Keratinocyte (primary cell): ENCODE measurements at regions not wholly inside any gene's neighbourhood (a gene's known extent, or its start where the extent isn't known, plus 50 kb on each side); places are given as distances from the start of the nearest gene placed in this dataset.

ENCODE experiments used
- DNase-seq: peaks from one replicate; pipeline ENCODE4 v3.0.0-alpha.2; 2011; ENCODE audit warnings: low read depth, missing footprints, low spot score
- FAIRE-seq: peaks from 2 replicates; lab custom pipeline; 2011; peaks lifted over from hg19 to GRCh38; lab: Jason Lieb, UNC
- H2AFZ ChIP-seq: 2 replicates; pipeline ENCODE4 v1.6.0; 2012; ENCODE audit warnings: low read length, control low read depth, inconsistent platforms; ENCODE audit not compliant: control insufficient read depth
- H3K27ac ChIP-seq: 2 replicates; pipeline ENCODE4 v1.5.1; 2011; ENCODE audit warnings: low read length; ENCODE audit not compliant: control insufficient read depth, insufficient read depth
- H3K27me3 ChIP-seq: 3 replicates; pipeline ENCODE4 v1.6.0; 2011; ENCODE audit warnings: low read length; ENCODE audit not compliant: control insufficient read depth, insufficient read depth; ENCODE audit errors: extremely low read depth
- H3K36me3 ChIP-seq, 2 experiments: 2 replicates in 1 of 2; 3 replicates in 1 of 2; pipeline ENCODE4 v1.5.1; 2011; ENCODE audit warnings: low read length in 2 of 2, mild to moderate bottlenecking in 1 of 2; ENCODE audit not compliant: control insufficient read depth in 2 of 2, insufficient read depth in 2 of 2; ENCODE audit errors: extremely low read depth in 1 of 2
- H3K4me1 ChIP-seq: 3 replicates; pipeline ENCODE4 v1.5.1; 2011; ENCODE audit warnings: low read length; ENCODE audit not compliant: control insufficient read depth, insufficient read depth; ENCODE audit errors: extremely low read depth
- H3K4me2 ChIP-seq: 3 replicates; pipeline ENCODE4 v1.6.0; 2011; ENCODE audit warnings: low read depth, low read length; ENCODE audit not compliant: control insufficient read depth, insufficient read depth; ENCODE audit errors: extremely low read depth
- H3K4me3 ChIP-seq, 3 experiments: fragments of 200-600 bp in 1 of 3; sonication (generic) in 1 of 3; 2 replicates in 2 of 3; 3 replicates in 1 of 3; pipeline ENCODE4 v1.5.1; 2011 to 2016; ENCODE audit warnings: low read length in 3 of 3, mild to moderate bottlenecking in 3 of 3, control low read depth in 2 of 3, inconsistent platforms in 1 of 3, low read depth in 1 of 3, mixed read lengths in 1 of 3, mixed run types in 1 of 3, moderate library complexity in 1 of 3; ENCODE audit not compliant: control insufficient read depth in 2 of 3, insufficient read depth in 2 of 3; ENCODE audit errors: extremely low read depth in 1 of 3
- H3K79me2 ChIP-seq: 2 replicates; pipeline ENCODE4 v1.6.0; 2012; ENCODE audit warnings: low read length; ENCODE audit not compliant: control insufficient read depth, insufficient read depth
- H3K9ac ChIP-seq: 3 replicates; pipeline ENCODE4 v1.6.0; 2011; ENCODE audit warnings: low read length; ENCODE audit not compliant: control insufficient read depth, insufficient read depth; ENCODE audit errors: extremely low read depth
- H3K9me1 ChIP-seq: 3 replicates; pipeline ENCODE4 v1.6.0; 2011; ENCODE audit warnings: low read length; ENCODE audit not compliant: control insufficient read depth, insufficient read depth; ENCODE audit errors: extremely low read depth
- H3K9me3 ChIP-seq: 2 replicates; pipeline ENCODE4 v1.5.1; 2012; ENCODE audit warnings: low read depth, low read length; ENCODE audit not compliant: control insufficient read depth
- H4K20me1 ChIP-seq: 3 replicates; pipeline ENCODE4 v1.6.0; 2011; ENCODE audit warnings: low read length; ENCODE audit not compliant: control insufficient read depth, insufficient read depth; ENCODE audit errors: extremely low read depth
- EZH2 ChIP-seq: IDR thresholded peaks from one replicate; pipeline ENCODE4 v1.6.1; 2012; ENCODE audit warnings: inconsistent platforms, mild to moderate bottlenecking, low read length, moderate library complexity
- dilution Hi-C: fragments of 300-500 bp; cut with MboI; formaldehyde crosslinking; loops from one replicate; pipeline ENCODE4 v1.7.0; 2020; ENCODE audit warnings: low sequenced_read_pairs; ENCODE audit not compliant: extremely low pct_ligation_motif_present
- TF ChIP-seq, protein P1 (sequence below), 3 experiments: IDR thresholded peaks in 1 of 3; conservative IDR thresholded peaks in 1 of 3; optimal IDR thresholded peaks in 1 of 3; 2 replicates in 2 of 3; 3 replicates in 1 of 3; pipeline versions ENCODE3 to v1.5.1; 2011; ENCODE audit warnings: low read length in 3 of 3, mild to moderate bottlenecking in 3 of 3, moderate library complexity in 2 of 3, control low read depth in 1 of 3, inconsistent platforms in 1 of 3; ENCODE audit not compliant: insufficient read depth in 2 of 3; ENCODE audit errors: extremely low read depth in 1 of 3

GRCh38 chr13:94829185-94829836 is 117.0 kb upstream of the SOX21 start:
- dilution Hi-C loops, result no loop called here
- H2AFZ ChIP-seq, result no peak overlapping the region
- no peaks in the 10 kb centered on the region for H3K27me3 ChIP-seq
- no peaks in the 10 kb centered on the region for H4K20me1 ChIP-seq
- no peak overlapping the region for H3K27ac ChIP-seq
- no peaks in the 10 kb centered on the region for H3K9me3 ChIP-seq
- H3K4me1 ChIP-seq, result no peaks in the 10 kb centered on the region
- no peaks in the 10 kb centered on the region for H3K9me1 ChIP-seq
- no peak overlapping the region for H3K4me3 ChIP-seq
- no peaks in the 10 kb centered on the region for H3K36me3 ChIP-seq
- H3K9ac ChIP-seq, result no peak overlapping the region
- no peak overlapping the region for H3K4me2 ChIP-seq
- DNase-seq (no peak), FAIRE-seq (no peak)
- no peaks in the 10 kb centered on the region for H3K79me2 ChIP-seq
- TF ChIP-seq EZH2, result no peak
- TF ChIP-seq, protein P1, sequence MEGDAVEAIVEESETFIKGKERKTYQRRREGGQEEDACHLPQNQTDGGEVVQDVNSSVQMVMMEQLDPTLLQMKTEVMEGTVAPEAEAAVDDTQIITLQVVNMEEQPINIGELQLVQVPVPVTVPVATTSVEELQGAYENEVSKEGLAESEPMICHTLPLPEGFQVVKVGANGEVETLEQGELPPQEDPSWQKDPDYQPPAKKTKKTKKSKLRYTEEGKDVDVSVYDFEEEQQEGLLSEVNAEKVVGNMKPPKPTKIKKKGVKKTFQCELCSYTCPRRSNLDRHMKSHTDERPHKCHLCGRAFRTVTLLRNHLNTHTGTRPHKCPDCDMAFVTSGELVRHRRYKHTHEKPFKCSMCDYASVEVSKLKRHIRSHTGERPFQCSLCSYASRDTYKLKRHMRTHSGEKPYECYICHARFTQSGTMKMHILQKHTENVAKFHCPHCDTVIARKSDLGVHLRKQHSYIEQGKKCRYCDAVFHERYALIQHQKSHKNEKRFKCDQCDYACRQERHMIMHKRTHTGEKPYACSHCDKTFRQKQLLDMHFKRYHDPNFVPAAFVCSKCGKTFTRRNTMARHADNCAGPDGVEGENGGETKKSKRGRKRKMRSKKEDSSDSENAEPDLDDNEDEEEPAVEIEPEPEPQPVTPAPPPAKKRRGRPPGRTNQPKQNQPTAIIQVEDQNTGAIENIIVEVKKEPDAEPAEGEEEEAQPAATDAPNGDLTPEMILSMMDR (optimal IDR thresholded peaks at IDR 0.05 in 1 of 3, IDR thresholded peaks at IDR 0.05 in 1 of 3, conservative IDR thresholded peaks at IDR 0.05 in 1 of 3; ENCODE audit: extremely low read depth in 1 of 3, insufficient read depth in 2 of 3, low read length in 3 of 3), result no peak

DNA sequence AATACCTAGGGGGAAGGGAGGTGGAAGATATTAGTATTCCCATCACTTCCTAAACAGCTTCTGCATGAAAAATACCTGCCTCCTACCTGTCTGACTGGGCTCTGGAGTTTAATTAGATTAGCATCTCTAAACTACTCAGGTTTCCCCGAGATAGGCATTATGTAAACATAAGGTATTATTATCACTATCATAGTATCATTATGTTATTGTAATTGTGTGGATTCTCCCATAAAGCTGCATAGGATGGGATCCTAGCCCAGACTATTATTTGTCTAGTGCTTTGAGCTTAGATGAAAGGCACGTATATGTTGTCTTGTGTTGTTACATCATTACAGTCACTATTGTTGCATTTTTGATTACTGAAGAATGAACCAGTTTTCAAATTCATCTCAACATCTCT is 115.2 kb upstream of the SOX21 start:
- H3K9me1 ChIP-seq, result no peaks in the 10 kb centered on the region
- no peak overlapping the region for H2AFZ ChIP-seq
- no peaks in the 10 kb centered on the region for H3K27me3 ChIP-seq
- no peaks in the 10 kb centered on the region for H3K9me3 ChIP-seq
- no peaks in the 10 kb centered on the region for H3K79me2 ChIP-seq
- H3K4me2 ChIP-seq, result no peak overlapping the region
- no peaks in the 10 kb centered on the region for H4K20me1 ChIP-seq
- TF ChIP-seq, protein P1 (optimal IDR thresholded peaks at IDR 0.05 in 1 of 3, IDR thresholded peaks at IDR 0.05 in 1 of 3, conservative IDR thresholded peaks at IDR 0.05 in 1 of 3; ENCODE audit: extremely low read depth in 1 of 3, insufficient read depth in 2 of 3, low read length in 3 of 3), result no peak
- TF ChIP-seq EZH2, result no peak
- H3K4me3 ChIP-seq, result no peak overlapping the region
- H3K27ac ChIP-seq, result no peak overlapping the region
- H3K9ac ChIP-seq, result no peak overlapping the region
- no peaks in the 10 kb centered on the region for H3K36me3 ChIP-seq
- DNase-seq (no peak), FAIRE-seq (no peak)
- H3K4me1 ChIP-seq, result no peaks in the 10 kb centered on the region
- dilution Hi-C loops, result no loop called here
